ENCODE measurements at regions not wholly inside any gene's neighbourhood (a gene's known extent, or its start where the extent isn't known, plus 50 kb on each side); places are given as distances from the start of the nearest gene placed in this dataset.

DNA sequence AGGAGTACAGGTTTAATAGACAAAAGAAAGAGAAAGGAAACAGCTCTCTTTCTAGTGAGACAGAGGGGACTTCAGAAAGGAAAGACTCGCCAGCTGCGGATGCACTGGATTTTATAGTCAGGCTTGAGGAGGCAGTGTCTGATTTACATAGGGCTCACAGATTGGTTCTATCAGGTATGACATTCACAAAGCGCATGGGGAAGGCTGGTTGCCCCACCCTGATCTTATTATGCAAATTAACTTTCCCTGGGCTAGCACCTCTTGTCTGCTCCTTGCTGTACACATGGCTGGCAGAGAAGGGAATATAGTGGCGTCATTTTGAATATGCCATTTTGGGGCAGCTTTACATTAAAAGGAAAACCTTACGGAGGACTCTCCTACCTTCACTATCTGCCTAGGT lies 938.4 kb upstream of the SEMA6D start:
- no TSS peak for BruUV-seq (replicated peaks)
- Histone ChIP-seq H3K4me3 (ENCODE audit: low read depth, low read length, poor library complexity, severe bottlenecking) (no peak overlapping the region), H3K4me1 (ENCODE audit: insufficient read depth, low read length, poor library complexity, severe bottlenecking) (no peaks in the 10 kb centered on the region), H3K36me3 (ENCODE audit: insufficient read depth, low read length, poor library complexity, severe bottlenecking) (no peaks in the 10 kb centered on the region), H3K27ac (ENCODE audit: low read depth, low read length, poor library complexity, severe bottlenecking) (no peak overlapping the region), H3K9me3 (ENCODE audit: low read depth, low read length, poor library complexity, severe bottlenecking) (no peaks in the 10 kb centered on the region), H3K27me3 (replicated peaks; ENCODE audit: insufficient read depth, low read depth, low read length, poor library complexity) (no peaks in the 10 kb centered on the region)
- ChIA-PET CTCF (no interaction called here), POLR2A (ENCODE audit: low non-redundant PET) (no interaction called here)
- DNase-seq (ENCODE audit: low spot score): no peak
- no peak for TF ChIP-seq EZH2 (IDR thresholded peaks at IDR 0.05; ENCODE audit: borderline replicate concordance, low read depth, low read length, poor library complexity, severe bottlenecking)
- TF ChIP-seq, protein P1, sequence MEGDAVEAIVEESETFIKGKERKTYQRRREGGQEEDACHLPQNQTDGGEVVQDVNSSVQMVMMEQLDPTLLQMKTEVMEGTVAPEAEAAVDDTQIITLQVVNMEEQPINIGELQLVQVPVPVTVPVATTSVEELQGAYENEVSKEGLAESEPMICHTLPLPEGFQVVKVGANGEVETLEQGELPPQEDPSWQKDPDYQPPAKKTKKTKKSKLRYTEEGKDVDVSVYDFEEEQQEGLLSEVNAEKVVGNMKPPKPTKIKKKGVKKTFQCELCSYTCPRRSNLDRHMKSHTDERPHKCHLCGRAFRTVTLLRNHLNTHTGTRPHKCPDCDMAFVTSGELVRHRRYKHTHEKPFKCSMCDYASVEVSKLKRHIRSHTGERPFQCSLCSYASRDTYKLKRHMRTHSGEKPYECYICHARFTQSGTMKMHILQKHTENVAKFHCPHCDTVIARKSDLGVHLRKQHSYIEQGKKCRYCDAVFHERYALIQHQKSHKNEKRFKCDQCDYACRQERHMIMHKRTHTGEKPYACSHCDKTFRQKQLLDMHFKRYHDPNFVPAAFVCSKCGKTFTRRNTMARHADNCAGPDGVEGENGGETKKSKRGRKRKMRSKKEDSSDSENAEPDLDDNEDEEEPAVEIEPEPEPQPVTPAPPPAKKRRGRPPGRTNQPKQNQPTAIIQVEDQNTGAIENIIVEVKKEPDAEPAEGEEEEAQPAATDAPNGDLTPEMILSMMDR (conservative IDR thresholded peaks at IDR 0.05; ENCODE audit: low read depth, low read length): no peak
- intact Hi-C loops (cut with micrococcal nuclease; ENCODE audit: unreplicated experiment): no loop called here

DNA sequence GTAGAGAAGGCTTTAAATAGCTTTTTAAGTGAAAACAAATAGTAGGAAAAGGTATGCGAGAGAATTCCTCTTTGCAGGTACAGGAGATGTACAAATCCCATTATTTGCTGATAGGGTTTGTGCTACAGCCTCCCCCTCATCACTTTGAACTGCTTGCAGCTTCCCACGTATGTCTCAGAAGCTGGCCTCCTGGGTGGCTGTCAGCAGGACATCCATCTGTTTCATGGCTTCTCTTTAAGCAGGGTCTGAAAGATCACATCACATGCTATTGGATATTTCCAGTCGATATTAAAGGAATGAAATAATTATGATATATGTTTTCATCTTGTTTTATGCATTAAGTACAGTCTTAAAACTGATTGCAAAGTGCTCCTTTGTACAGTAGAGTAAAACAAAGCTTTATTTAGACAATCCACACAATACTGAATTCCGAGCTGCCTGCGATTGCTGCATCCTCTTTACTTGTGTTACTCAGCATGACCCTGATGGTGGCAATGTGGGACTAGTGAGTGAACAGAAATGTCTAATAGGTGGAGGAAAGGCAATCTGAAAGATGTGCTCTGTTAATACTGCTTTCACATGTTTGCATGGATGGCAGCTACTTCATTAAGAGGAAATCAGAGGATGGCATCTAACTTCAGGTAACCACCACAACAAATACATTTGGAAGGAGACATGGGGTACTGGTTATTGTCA lies 930.6 kb upstream of the SEMA6D start:
- no peaks in the 10 kb centered on the region for H3K9me3 ChIP-seq (ENCODE audit: low read depth, low read length, poor library complexity, severe bottlenecking)
- no peak overlapping the region for H3K4me3 ChIP-seq (ENCODE audit: low read depth, low read length, poor library complexity, severe bottlenecking)
- ChIA-PET POLR2A (ENCODE audit: low non-redundant PET) (interaction anchor here (0.6 kb wide), 1 partner anchor 1476 kb away, joined by 6 read pairs; no protein-coding TSS in a partner anchor), CTCF (no interaction called here)
- H3K27ac ChIP-seq (ENCODE audit: low read depth, low read length, poor library complexity, severe bottlenecking): no peak overlapping the region
- no peaks in the 10 kb centered on the region for H3K36me3 ChIP-seq (ENCODE audit: insufficient read depth, low read length, poor library complexity, severe bottlenecking)
- no peaks in the 10 kb centered on the region for H3K27me3 ChIP-seq (replicated peaks; ENCODE audit: insufficient read depth, low read depth, low read length, poor library complexity)
- no peak for TF ChIP-seq EZH2 (IDR thresholded peaks at IDR 0.05; ENCODE audit: borderline replicate concordance, low read depth, low read length, poor library complexity, severe bottlenecking)
- TF ChIP-seq, protein P1 (conservative IDR thresholded peaks at IDR 0.05; ENCODE audit: low read depth, low read length): 0 out of 2 replicates have a peak, but pooled peaks have one; percentile 16
- H3K4me1 ChIP-seq (ENCODE audit: insufficient read depth, low read length, poor library complexity, severe bottlenecking): no peaks in the 10 kb centered on the region
- no TSS peak for BruUV-seq (replicated peaks)
- DNase-seq (ENCODE audit: low spot score): peak; percentile 17
- intact Hi-C loops (cut with micrococcal nuclease; ENCODE audit: unreplicated experiment): no loop called here

DNA sequence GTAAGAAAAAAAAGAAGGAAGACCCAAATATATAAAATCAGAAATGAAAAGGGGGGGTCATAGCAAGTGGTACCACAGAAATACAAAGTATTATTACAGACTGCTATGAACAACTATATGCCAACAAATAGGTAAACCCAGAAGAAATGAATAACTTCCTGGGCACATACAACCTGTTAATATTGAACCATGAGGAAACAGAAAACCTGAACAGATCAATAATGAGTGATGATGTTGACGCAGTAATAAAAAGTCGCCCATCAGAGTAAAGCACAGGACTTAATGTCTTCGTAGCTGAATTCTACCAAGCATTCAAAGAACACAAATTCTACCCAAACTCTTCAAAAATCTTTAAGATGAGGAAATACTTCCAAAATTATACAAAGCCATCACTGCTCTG lies 921.6 kb upstream of the SEMA6D start:
- CTCF ChIA-PET: no interaction called here

More for the DNA sequence above, 921.6 kb upstream of the SEMA6D start:
- Histone ChIP-seq H3K4me1 (ENCODE audit: insufficient read depth, low read length, poor library complexity, severe bottlenecking) (no peaks in the 10 kb centered on the region), H3K27ac (ENCODE audit: low read depth, low read length, poor library complexity, severe bottlenecking) (no peak overlapping the region), H3K36me3 (ENCODE audit: insufficient read depth, low read length, poor library complexity, severe bottlenecking) (no peaks in the 10 kb centered on the region), H3K9me3 (ENCODE audit: low read depth, low read length, poor library complexity, severe bottlenecking) (no peaks in the 10 kb centered on the region), H3K4me3 (ENCODE audit: low read depth, low read length, poor library complexity, severe bottlenecking) (no peak overlapping the region), H3K27me3 (replicated peaks; ENCODE audit: insufficient read depth, low read depth, low read length, poor library complexity) (no peaks in the 10 kb centered on the region)
- BruUV-seq (replicated peaks): no TSS peak
- TF ChIP-seq, protein P1 (conservative IDR thresholded peaks at IDR 0.05; ENCODE audit: low read depth, low read length): no peak
- TF ChIP-seq EZH2 (IDR thresholded peaks at IDR 0.05; ENCODE audit: borderline replicate concordance, low read depth, low read length, poor library complexity, severe bottlenecking): no peak
- intact Hi-C loops (cut with micrococcal nuclease; ENCODE audit: unreplicated experiment): no loop called here
- POLR2A ChIA-PET (ENCODE audit: low non-redundant PET): no interaction called here
- DNase-seq (ENCODE audit: low spot score): no peak
